ENCODE measurements at regions not wholly inside any gene's neighbourhood (a gene's known extent, or its start where the extent isn't known, plus 50 kb on each side); places are given as distances from the start of the nearest gene placed in this dataset.

DNA sequence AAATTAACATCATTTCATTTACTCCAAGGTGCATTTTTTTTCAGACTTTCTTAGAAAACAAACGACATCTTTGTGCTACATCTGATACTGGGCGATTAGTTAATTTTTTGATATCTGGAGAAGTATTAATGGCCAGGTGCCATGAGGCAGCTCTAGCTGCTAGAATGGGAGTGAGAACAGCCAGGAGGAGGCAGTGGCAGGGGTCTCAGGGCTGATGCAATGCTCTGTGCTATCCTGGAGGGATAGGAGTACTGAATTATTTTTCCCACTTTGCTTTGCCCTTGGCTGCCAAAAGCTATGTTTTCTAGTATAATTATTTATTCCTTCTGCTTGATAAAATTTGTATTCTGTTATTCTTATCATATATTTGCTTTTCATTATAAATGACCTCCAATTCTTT lies 133.6 kb upstream of the NOX3 start:
- TF ChIP-seq, protein P1, sequence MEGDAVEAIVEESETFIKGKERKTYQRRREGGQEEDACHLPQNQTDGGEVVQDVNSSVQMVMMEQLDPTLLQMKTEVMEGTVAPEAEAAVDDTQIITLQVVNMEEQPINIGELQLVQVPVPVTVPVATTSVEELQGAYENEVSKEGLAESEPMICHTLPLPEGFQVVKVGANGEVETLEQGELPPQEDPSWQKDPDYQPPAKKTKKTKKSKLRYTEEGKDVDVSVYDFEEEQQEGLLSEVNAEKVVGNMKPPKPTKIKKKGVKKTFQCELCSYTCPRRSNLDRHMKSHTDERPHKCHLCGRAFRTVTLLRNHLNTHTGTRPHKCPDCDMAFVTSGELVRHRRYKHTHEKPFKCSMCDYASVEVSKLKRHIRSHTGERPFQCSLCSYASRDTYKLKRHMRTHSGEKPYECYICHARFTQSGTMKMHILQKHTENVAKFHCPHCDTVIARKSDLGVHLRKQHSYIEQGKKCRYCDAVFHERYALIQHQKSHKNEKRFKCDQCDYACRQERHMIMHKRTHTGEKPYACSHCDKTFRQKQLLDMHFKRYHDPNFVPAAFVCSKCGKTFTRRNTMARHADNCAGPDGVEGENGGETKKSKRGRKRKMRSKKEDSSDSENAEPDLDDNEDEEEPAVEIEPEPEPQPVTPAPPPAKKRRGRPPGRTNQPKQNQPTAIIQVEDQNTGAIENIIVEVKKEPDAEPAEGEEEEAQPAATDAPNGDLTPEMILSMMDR (IDR thresholded peaks at IDR 0.05), result no peak
- no peak for TF ChIP-seq POLR2A (IDR thresholded peaks at IDR 0.05)
- no peak for TF ChIP-seq POLR2AphosphoS5 (IDR thresholded peaks at IDR 0.05)

All from prostate gland (tissue), 2 donors.